Tibial nerve (tissue), 4 donors: ENCODE measurements at regions not wholly inside any gene's neighbourhood (a gene's known extent, or its start where the extent isn't known, plus 50 kb on each side); places are given as distances from the start of the nearest gene placed in this dataset.

ENCODE experiments used
- DNase-seq, 2 donors: peaks; one replicate each; pipeline ENCODE4 v3.0.0-alpha.2; 2019; ENCODE audit warnings: low spot score in 2 of 2
- H3K27ac ChIP-seq, 4 donors: fragments of 200-600 bp; sonication (generic) in 3 of 4; one replicate each; pipeline ENCODE4 v1.5.1; 2017 to 2019; ENCODE audit warnings: mild to moderate bottlenecking in 1 of 4
- H3K27me3 ChIP-seq, 2 donors: fragments of 200-600 bp; sonication (generic) in 1 of 2; one replicate each; pipeline versions ENCODE4 v1.5.1 to v1.6.0; 2017 to 2019
- H3K36me3 ChIP-seq, 3 donors: fragments of 200-600 bp; sonication (generic); one replicate each; pipeline ENCODE4 v1.5.1; 2018 to 2019
- H3K4me1 ChIP-seq, 4 donors: fragments of 200-600 bp; sonication (generic) in 3 of 4; one replicate each; pipeline ENCODE4 v1.5.1; 2017 to 2019
- H3K4me3 ChIP-seq, 4 donors: fragments of 200-600 bp; sonication (generic) in 3 of 4; one replicate each; pipeline ENCODE4 v1.5.1; 2017 to 2019; ENCODE audit warnings: mild to moderate bottlenecking in 1 of 4, moderate library complexity in 1 of 4
- H3K9me3 ChIP-seq, 4 donors: fragments of 200-600 bp; sonication (generic) in 3 of 4; one replicate each; pipeline ENCODE4 v1.5.1; 2017 to 2019
- CTCF ChIP-seq, 5 experiments: fragments of 200-600 bp in 3 of 5; fragments of 450-650 bp in 2 of 5; sonication (generic) in 3 of 5; IDR thresholded peaks; one replicate each; pipeline ENCODE4 v1.5.1; 2016 to 2019; ENCODE audit warnings: antibody characterized with exemption in 5 of 5, mild to moderate bottlenecking in 3 of 5, moderate library complexity in 2 of 5
- EP300 ChIP-seq, 2 donors: sonication (generic); formaldehyde crosslinking; IDR thresholded peaks; one replicate each; pipeline ENCODE4 v1.6.1; 2017; ENCODE audit warnings: antibody characterized with exemption in 2 of 2, mild to moderate bottlenecking in 1 of 2
- POLR2A ChIP-seq, 2 donors: fragments of 450-650 bp; IDR thresholded peaks; one replicate each; pipeline ENCODE4 v1.6.1; 2017; ENCODE audit warnings: antibody characterized with exemption in 2 of 2, mild to moderate bottlenecking in 2 of 2, moderate library complexity in 2 of 2
- WGBS, 2 donors: methylation state at CpG; one replicate each; pipeline ENCODE4 v1.1.5; 2018; 5-methylcytosine and 5-hydroxymethylcytosine counted together

GRCh38 chr10:4450981-4451908, 374.8 kb upstream of the AKR1E2 start:
- no peak for DNase-seq
- TF ChIP-seq EP300 (IDR thresholded peaks at IDR 0.05), result no peak
- no peak for TF ChIP-seq CTCF (IDR thresholded peaks at IDR 0.05)
- TF ChIP-seq POLR2A (IDR thresholded peaks at IDR 0.05), result no peak
- Histone ChIP-seq H3K36me3 (no peaks in the 10 kb centered on the region), H3K27me3 (no peaks in the 10 kb centered on the region), H3K27ac (no peak overlapping the region), H3K4me1 (no peaks in the 10 kb centered on the region), H3K4me3 (no peak overlapping the region), H3K9me3 (no peaks in the 10 kb centered on the region)
- WGBS, 2 donors, result 62 to 70% methylated on average over 13 of the region's 13 CpGs

- no peaks in the 10 kb centered on the region for H3K4me1 ChIP-seq
- H3K9me3 ChIP-seq, result no peaks in the 10 kb centered on the region
- no peaks in the 10 kb centered on the region for H3K36me3 ChIP-seq
- TF ChIP-seq POLR2A (IDR thresholded peaks at IDR 0.05) (no peak), CTCF (IDR thresholded peaks at IDR 0.05) (no peak), EP300 (IDR thresholded peaks at IDR 0.05) (no peak)
- DNase-seq, result no peak
- no peak overlapping the region for H3K4me3 ChIP-seq
- H3K27me3 ChIP-seq, result no peaks in the 10 kb centered on the region
- H3K27ac ChIP-seq, result no peak overlapping the region
- 91 to 96% methylated on average over 5 of the region's 5 CpGs for WGBS, 2 donors
These were observed 375.8 kb upstream of the AKR1E2 start for GRCh38 chr10:4450169-4450568.

- no peaks in the 10 kb centered on the region for H3K36me3 ChIP-seq
- WGBS, 2 donors, result 67 to 69% methylated on average over 1 of the region's 1 CpG
- no peak overlapping the region for H3K4me3 ChIP-seq
- peaks cover 0 to 7% (median 0%) of the 10 kb centered on the region in 4 donors for H3K9me3 ChIP-seq
- no peaks in the 10 kb centered on the region for H3K4me1 ChIP-seq
- H3K27ac ChIP-seq, result no peak overlapping the region
- TF ChIP-seq EP300 (IDR thresholded peaks at IDR 0.05) (no peak), POLR2A (IDR thresholded peaks at IDR 0.05) (no peak), CTCF (IDR thresholded peaks at IDR 0.05) (no peak)
- DNase-seq, result no peak
- H3K27me3 ChIP-seq, result no peaks in the 10 kb centered on the region
These were observed 378.0 kb upstream of the AKR1E2 start for GRCh38 chr10:4448030-4448429.

DNA sequence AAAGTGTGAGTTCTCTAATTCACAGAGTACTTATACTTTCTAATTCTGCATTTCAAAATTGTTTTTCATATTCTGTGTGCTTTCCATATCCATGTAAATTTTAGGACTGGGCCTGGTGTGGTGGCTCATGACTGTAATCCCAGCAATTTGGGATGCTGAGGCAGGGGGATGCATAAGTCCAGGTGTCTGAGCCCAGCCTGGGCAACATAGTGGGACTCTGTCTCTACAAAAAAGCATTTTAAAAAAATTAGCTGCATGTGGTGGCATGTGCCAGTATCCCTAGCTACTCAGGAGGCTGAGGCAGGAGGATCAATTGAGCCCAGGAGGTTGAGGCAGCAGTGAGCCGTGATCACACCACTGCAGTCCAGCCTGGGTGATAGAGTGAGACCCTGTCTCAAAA, 382.6 kb upstream of the AKR1E2 start:
- no peak overlapping the region for H3K27ac ChIP-seq
- H3K36me3 ChIP-seq, result no peaks in the 10 kb centered on the region
- H3K4me3 ChIP-seq, result no peak overlapping the region
- WGBS, 2 donors, result 97% methylated on average over 1 of the region's 1 CpG
- DNase-seq, result no peak
- TF ChIP-seq POLR2A (IDR thresholded peaks at IDR 0.05) (no peak), EP300 (IDR thresholded peaks at IDR 0.05) (no peak), CTCF (IDR thresholded peaks at IDR 0.05) (no peak)
- H3K27me3 ChIP-seq, result no peaks in the 10 kb centered on the region
- H3K4me1 ChIP-seq, result no peaks in the 10 kb centered on the region
- H3K9me3 ChIP-seq, result peaks cover 0 to 10% (median 0%) of the 10 kb centered on the region in 4 donors

DNA sequence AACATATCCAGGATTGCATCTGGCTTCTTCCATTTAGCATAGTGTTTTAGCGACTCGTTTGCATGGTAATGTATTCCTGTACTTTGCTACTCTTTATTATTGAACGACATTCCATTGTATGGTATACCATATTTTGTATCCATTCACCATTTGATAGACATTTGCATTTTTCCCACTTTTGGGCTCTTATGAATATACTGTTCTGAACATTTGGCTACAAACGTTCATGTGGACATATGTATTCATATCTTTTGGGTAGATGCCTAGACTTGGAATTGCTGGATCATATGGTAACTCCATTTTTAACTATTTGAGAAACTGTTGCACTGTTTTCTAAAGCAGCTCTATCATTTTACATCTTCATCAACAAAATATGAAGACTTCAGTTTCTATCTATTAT, 383.7 kb upstream of the AKR1E2 start:
- H3K27me3 ChIP-seq, result no peaks in the 10 kb centered on the region
- DNase-seq, result no peak
- 90 to 92% methylated on average over 4 of the region's 4 CpGs for WGBS, 2 donors
- TF ChIP-seq EP300 (IDR thresholded peaks at IDR 0.05) (no peak), CTCF (IDR thresholded peaks at IDR 0.05) (no peak), POLR2A (IDR thresholded peaks at IDR 0.05) (no peak)
- no peak overlapping the region for H3K27ac ChIP-seq
- peaks cover 0 to 10% (median 0%) of the 10 kb centered on the region in 4 donors for H3K9me3 ChIP-seq
- H3K4me1 ChIP-seq, result no peaks in the 10 kb centered on the region
- H3K36me3 ChIP-seq, result no peaks in the 10 kb centered on the region
- no peak overlapping the region for H3K4me3 ChIP-seq
